ENCODE measurements at regions not wholly inside any gene's neighbourhood (a gene's known extent, or its start where the extent isn't known, plus 50 kb on each side); places are given as distances from the start of the nearest gene placed in this dataset.

- Histone ChIP-seq H3K27ac (no peak overlapping the region), H3K9ac (no peak overlapping the region), H2AFZ (no peak overlapping the region), H3K4me2 (ENCODE audit: low read length) (no peak overlapping the region), H3K79me2 (no peaks in the 10 kb centered on the region), H3K9me3 (ENCODE audit: control insufficient read depth, low read length) (no peaks in the 10 kb centered on the region), H3K27me3 (ENCODE audit: control insufficient read depth, insufficient read depth, low read length) (no peaks in the 10 kb centered on the region), H3K4me1 (no peaks in the 10 kb centered on the region), H3K4me3 (ENCODE audit: low read depth, low read length) (no peak overlapping the region), H3K36me3 (ENCODE audit: control insufficient read depth, insufficient read depth, low read length) (no peaks in the 10 kb centered on the region)
- TF ChIP-seq, protein P1, sequence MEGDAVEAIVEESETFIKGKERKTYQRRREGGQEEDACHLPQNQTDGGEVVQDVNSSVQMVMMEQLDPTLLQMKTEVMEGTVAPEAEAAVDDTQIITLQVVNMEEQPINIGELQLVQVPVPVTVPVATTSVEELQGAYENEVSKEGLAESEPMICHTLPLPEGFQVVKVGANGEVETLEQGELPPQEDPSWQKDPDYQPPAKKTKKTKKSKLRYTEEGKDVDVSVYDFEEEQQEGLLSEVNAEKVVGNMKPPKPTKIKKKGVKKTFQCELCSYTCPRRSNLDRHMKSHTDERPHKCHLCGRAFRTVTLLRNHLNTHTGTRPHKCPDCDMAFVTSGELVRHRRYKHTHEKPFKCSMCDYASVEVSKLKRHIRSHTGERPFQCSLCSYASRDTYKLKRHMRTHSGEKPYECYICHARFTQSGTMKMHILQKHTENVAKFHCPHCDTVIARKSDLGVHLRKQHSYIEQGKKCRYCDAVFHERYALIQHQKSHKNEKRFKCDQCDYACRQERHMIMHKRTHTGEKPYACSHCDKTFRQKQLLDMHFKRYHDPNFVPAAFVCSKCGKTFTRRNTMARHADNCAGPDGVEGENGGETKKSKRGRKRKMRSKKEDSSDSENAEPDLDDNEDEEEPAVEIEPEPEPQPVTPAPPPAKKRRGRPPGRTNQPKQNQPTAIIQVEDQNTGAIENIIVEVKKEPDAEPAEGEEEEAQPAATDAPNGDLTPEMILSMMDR (IDR thresholded peaks at IDR 0.05) = no peak
Observed at GRCh38 chr4:132596186-132596585, 552.9 kb upstream of the PCDH10 start.

DNA sequence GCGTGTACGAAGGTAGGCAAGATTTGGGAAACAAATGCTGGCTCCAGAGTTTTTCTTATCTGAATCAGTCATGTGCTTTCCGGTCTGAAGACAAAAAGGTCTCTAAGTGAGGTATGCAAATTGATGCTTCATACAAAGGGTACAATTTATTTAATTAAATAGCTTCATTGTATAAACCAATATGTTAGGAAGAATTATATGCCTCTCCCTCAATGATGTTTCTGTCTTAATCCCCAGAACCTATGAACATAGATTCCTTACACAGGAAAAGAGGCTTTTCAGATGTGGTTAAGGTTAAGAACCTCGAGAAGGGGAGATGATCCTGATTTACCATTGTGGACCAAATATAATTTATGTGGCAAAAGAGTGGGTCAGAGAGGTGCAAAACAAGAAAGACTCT lies 543.5 kb upstream of the PCDH10 start:
- Histone ChIP-seq H3K4me3 (ENCODE audit: low read depth, low read length) (no peak overlapping the region), H2AFZ (no peak overlapping the region)
- TF ChIP-seq, protein P1 (IDR thresholded peaks at IDR 0.05) = no peak

DNA sequence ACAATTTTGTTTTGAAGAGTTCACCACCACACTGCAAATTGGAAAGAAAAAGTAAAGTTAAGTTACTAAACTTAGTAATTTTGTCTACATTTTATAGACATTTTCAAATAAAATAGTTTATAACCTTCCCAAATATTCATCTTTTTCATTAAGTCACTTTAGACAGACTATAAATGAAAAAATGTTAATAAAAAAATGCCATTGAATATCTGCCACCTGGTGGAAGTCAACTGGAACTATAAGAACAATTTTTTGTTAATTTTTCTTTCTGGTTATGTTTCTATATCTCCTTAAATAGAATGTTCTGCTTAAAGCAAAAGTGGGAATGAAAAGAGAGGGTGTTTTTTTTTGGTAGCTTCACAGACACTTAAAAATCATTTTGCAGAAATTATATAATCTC lies 534.4 kb upstream of the PCDH10 start:
- no peaks in the 10 kb centered on the region for H3K9me3 ChIP-seq (ENCODE audit: control insufficient read depth, low read length)
- H3K79me2 ChIP-seq = no peaks in the 10 kb centered on the region
- H3K9ac ChIP-seq = no peak overlapping the region
- H3K4me2 ChIP-seq (ENCODE audit: low read length) = no peak overlapping the region
- no peaks in the 10 kb centered on the region for H3K36me3 ChIP-seq (ENCODE audit: control insufficient read depth, insufficient read depth, low read length)
- no peak overlapping the region for H2AFZ ChIP-seq
- H3K27ac ChIP-seq = no peak overlapping the region
- no peak overlapping the region for H3K4me3 ChIP-seq (ENCODE audit: low read depth, low read length)
- TF ChIP-seq, protein P1 (IDR thresholded peaks at IDR 0.05) = no peak
- no peaks in the 10 kb centered on the region for H3K27me3 ChIP-seq (ENCODE audit: control insufficient read depth, insufficient read depth, low read length)
- H3K4me1 ChIP-seq = no peaks in the 10 kb centered on the region

More for the DNA sequence above, 543.5 kb upstream of the PCDH10 start:
- Histone ChIP-seq H3K4me1 (no peaks in the 10 kb centered on the region), H3K27me3 (ENCODE audit: control insufficient read depth, insufficient read depth, low read length) (no peaks in the 10 kb centered on the region), H3K9me3 (ENCODE audit: control insufficient read depth, low read length) (no peaks in the 10 kb centered on the region), H3K9ac (no peak overlapping the region), H3K79me2 (no peaks in the 10 kb centered on the region), H3K36me3 (ENCODE audit: control insufficient read depth, insufficient read depth, low read length) (no peaks in the 10 kb centered on the region), H3K4me2 (ENCODE audit: low read length) (no peak overlapping the region), H3K27ac (no peak overlapping the region)

- no peaks in the 10 kb centered on the region for H3K4me1 ChIP-seq
- TF ChIP-seq, protein P1 (IDR thresholded peaks at IDR 0.05) = no peak
Observed at GRCh38 chr4:132619968-132620367, 529.1 kb upstream of the PCDH10 start.

GRCh38 chr4:132642016-132642817 lies 506.9 kb upstream of the PCDH10 start:
- Histone ChIP-seq H3K27me3 (ENCODE audit: control insufficient read depth, insufficient read depth, low read length) (no peaks in the 10 kb centered on the region), H3K27ac (no peak overlapping the region), H3K4me1 (no peaks in the 10 kb centered on the region), H3K4me2 (ENCODE audit: low read length) (no peak overlapping the region), H3K4me3 (ENCODE audit: low read depth, low read length) (no peak overlapping the region), H3K79me2 (no peaks in the 10 kb centered on the region), H3K9ac (no peak overlapping the region), H2AFZ (no peak overlapping the region), H3K36me3 (ENCODE audit: control insufficient read depth, insufficient read depth, low read length) (no peaks in the 10 kb centered on the region), H3K9me3 (ENCODE audit: control insufficient read depth, low read length) (no peaks in the 10 kb centered on the region)
- TF ChIP-seq, protein P1 (IDR thresholded peaks at IDR 0.05) = no peak

More at GRCh38 chr4:132619968-132620367, 529.1 kb upstream of the PCDH10 start:
- H3K9ac ChIP-seq = no peak overlapping the region
- no peak overlapping the region for H3K4me2 ChIP-seq (ENCODE audit: low read length)
- H3K9me3 ChIP-seq (ENCODE audit: control insufficient read depth, low read length) = no peaks in the 10 kb centered on the region
- no peak overlapping the region for H3K27ac ChIP-seq
- no peaks in the 10 kb centered on the region for H3K79me2 ChIP-seq
- no peaks in the 10 kb centered on the region for H3K27me3 ChIP-seq (ENCODE audit: control insufficient read depth, insufficient read depth, low read length)
- H3K4me3 ChIP-seq (ENCODE audit: low read depth, low read length) = no peak overlapping the region
- no peaks in the 10 kb centered on the region for H3K36me3 ChIP-seq (ENCODE audit: control insufficient read depth, insufficient read depth, low read length)
- no peak overlapping the region for H2AFZ ChIP-seq
